Adrenal gland (tissue), 9 donors: ENCODE measurements at regions not wholly inside any gene's neighbourhood (a gene's known extent, or its start where the extent isn't known, plus 50 kb on each side); places are given as distances from the start of the nearest gene placed in this dataset.
A peak's percentile ranks its signal among the peaks of the same experiment; 100 is the strongest.

Experiments
- DNase-seq, 7 donors: peaks; one replicate each; pipeline ENCODE4 v3.0.0-alpha.2; 2019 to 2020
- H3K27ac ChIP-seq, 5 donors: fragments of 200-600 bp; sonication (generic) in 4 of 5; 1 replicate in 3 of 5; 2 replicates in 2 of 5; pipeline versions ENCODE4 v1.5.1 to v1.8.0; 2016 to 2020; ENCODE audit warnings: mild to moderate bottlenecking in 1 of 5
- H3K27me3 ChIP-seq: fragments of 200-600 bp; 2 replicates; pipeline ENCODE4 v1.8.0; 2021
- H3K36me3 ChIP-seq, 2 donors: fragments of 200-600 bp; replicated peaks in 1 of 2; 1 replicate in 1 of 2; 2 replicates in 1 of 2; pipeline versions ENCODE4 v1.5.1 to v1.8.0; 2018 to 2022
- H3K4me1 ChIP-seq, 2 donors: fragments of 200-600 bp; replicated peaks in 1 of 2; 1 replicate in 1 of 2; 2 replicates in 1 of 2; pipeline versions ENCODE4 v1.5.1 to v1.8.0; 2018 to 2021
- H3K4me3 ChIP-seq, 4 donors: fragments of 200-600 bp; sonication (generic) in 3 of 4; one replicate each; pipeline ENCODE4 v1.5.1; 2016 to 2018
- H3K9me3 ChIP-seq, 3 donors: fragments of 200-600 bp; sonication (generic) in 1 of 3; replicated peaks in 1 of 3; 1 replicate in 2 of 3; 2 replicates in 1 of 3; pipeline versions ENCODE4 v1.5.1 to v1.8.0; 2016 to 2021
- CTCF ChIP-seq, 6 experiments: fragments of 450-650 bp in 4 of 6; fragments of 200-600 bp in 2 of 6; sonication (generic) in 1 of 6; IDR thresholded peaks; 1 replicate in 5 of 6; 2 replicates in 1 of 6; pipeline versions ENCODE4 v1.5.1 to v1.8.0; 2016 to 2021; ENCODE audit warnings: antibody characterized with exemption in 6 of 6, mild to moderate bottlenecking in 2 of 6, moderate library complexity in 1 of 6
- POLR2A ChIP-seq, 2 donors: fragments of 450-650 bp; IDR thresholded peaks; one replicate each; pipeline ENCODE4 v1.6.1; 2017; ENCODE audit warnings: antibody characterized with exemption in 2 of 2, mild to moderate bottlenecking in 2 of 2, moderate library complexity in 1 of 2
- WGBS, 4 donors: extraction: QIAGEN DNeasy Blood & Tissue Kit in 2 of 4; methylation state at CpG; one replicate each; pipeline versions ENCODE4 v1.1.5 to v1.1.7; 2013 to 2017; 5-methylcytosine and 5-hydroxymethylcytosine counted together
- intact Hi-C, 2 donors: fragments of 100-400 bp; cut with DNase I; formaldehyde crosslinking; loops; one replicate each; pipeline versions ENCODE4 v1.14.1 to v1.15.0; 2022 to 2023
- donor health status: healthy with polysubstance abuse.
- donor health status: Bipolar disorder and iron deficiency.
- donor health status: DM: yes; HTN: yes; CAD: no.
- donor health status: DM: no; HTN: no; CAD: no.
- donor health status: DM: no; HTN: no; CAD: no.

- Histone ChIP-seq H3K4me3 (no peak overlapping the region), H3K36me3 (no peaks in the 10 kb centered on the region), H3K4me1 (peaks cover 7 to 29% of the 10 kb centered on the region in 2 donors), H3K9me3 (no peaks in the 10 kb centered on the region), H3K27ac (no peak overlapping the region), H3K27me3 (no peaks in the 10 kb centered on the region)
- 56 to 66% (median 62%) methylated on average over 3 of the region's 3 CpGs for WGBS, 4 donors
- no peak for DNase-seq
- TF ChIP-seq POLR2A (IDR thresholded peaks at IDR 0.05), result no peak
- no peak for TF ChIP-seq CTCF (IDR thresholded peaks at IDR 0.05)
- intact Hi-C loops, result no loop called here
These were observed 504.0 kb downstream of the PCNX1 start for GRCh38 chr14:71411285-71411595.

GRCh38 chr14:71411738-71412137 lies 504.5 kb downstream of the PCNX1 start:
- intact Hi-C loops, result no loop called here
- Histone ChIP-seq H3K36me3 (no peaks in the 10 kb centered on the region), H3K4me3 (no peak overlapping the region), H3K9me3 (no peaks in the 10 kb centered on the region), H3K27me3 (no peaks in the 10 kb centered on the region), H3K4me1 (peaks cover 7 to 29% of the 10 kb centered on the region in 2 donors), H3K27ac (no peak overlapping the region)
- WGBS, 4 donors, result 96 to 99% (median 98%) methylated on average over 3 of the region's 3 CpGs
- TF ChIP-seq POLR2A (IDR thresholded peaks at IDR 0.05) (no peak), CTCF (IDR thresholded peaks at IDR 0.05) (no peak)
- DNase-seq, result no peak

- no peak overlapping the region for H3K27ac ChIP-seq
- no peaks in the 10 kb centered on the region for H3K36me3 ChIP-seq
- WGBS, 4 donors, result 73 to 79% (median 77%) methylated on average over 5 of the region's 5 CpGs
- no peak for DNase-seq
- no peaks in the 10 kb centered on the region for H3K9me3 ChIP-seq
- no peak for TF ChIP-seq CTCF (IDR thresholded peaks at IDR 0.05)
- intact Hi-C loops, result no loop called here
- H3K4me1 ChIP-seq, result peaks cover 7 to 42% of the 10 kb centered on the region in 2 donors
- H3K27me3 ChIP-seq, result no peaks in the 10 kb centered on the region
- H3K4me3 ChIP-seq, result no peak overlapping the region
These were observed 507.6 kb downstream of the PCNX1 start for GRCh38 chr14:71414631-71415403.

GRCh38 chr14:71415404-71415690 lies 508.1 kb downstream of the PCNX1 start:
- TF ChIP-seq POLR2A (IDR thresholded peaks at IDR 0.05) (no peak), CTCF (IDR thresholded peaks at IDR 0.05) (no peak)
- peak in 1 of 7 donors; percentile 14 for DNase-seq
- WGBS, 4 donors, result 27 to 48% (median 44%) methylated on average over 1 of the region's 1 CpG

More at GRCh38 chr14:71415404-71415690, 508.1 kb downstream of the PCNX1 start:
- H3K27ac ChIP-seq, result no peak overlapping the region
- no peaks in the 10 kb centered on the region for H3K9me3 ChIP-seq
- intact Hi-C loops, result no loop called here
- H3K4me1 ChIP-seq, result peaks cover 7 to 39% of the 10 kb centered on the region in 2 donors
- no peaks in the 10 kb centered on the region for H3K36me3 ChIP-seq
- no peak overlapping the region for H3K4me3 ChIP-seq
- H3K27me3 ChIP-seq, result no peaks in the 10 kb centered on the region
